ENCODE measurements at regions not wholly inside any gene's neighbourhood (a gene's known extent, or its start where the extent isn't known, plus 50 kb on each side); places are given as distances from the start of the nearest gene placed in this dataset.
A peak's percentile ranks its signal among the peaks of the same experiment; 100 is the strongest.

- no peak for DNase-seq (ENCODE audit: low read depth)
- no peak overlapping the region for H3K4me3 ChIP-seq (ENCODE audit: low read depth, low read length)
- TF ChIP-seq, protein P1, sequence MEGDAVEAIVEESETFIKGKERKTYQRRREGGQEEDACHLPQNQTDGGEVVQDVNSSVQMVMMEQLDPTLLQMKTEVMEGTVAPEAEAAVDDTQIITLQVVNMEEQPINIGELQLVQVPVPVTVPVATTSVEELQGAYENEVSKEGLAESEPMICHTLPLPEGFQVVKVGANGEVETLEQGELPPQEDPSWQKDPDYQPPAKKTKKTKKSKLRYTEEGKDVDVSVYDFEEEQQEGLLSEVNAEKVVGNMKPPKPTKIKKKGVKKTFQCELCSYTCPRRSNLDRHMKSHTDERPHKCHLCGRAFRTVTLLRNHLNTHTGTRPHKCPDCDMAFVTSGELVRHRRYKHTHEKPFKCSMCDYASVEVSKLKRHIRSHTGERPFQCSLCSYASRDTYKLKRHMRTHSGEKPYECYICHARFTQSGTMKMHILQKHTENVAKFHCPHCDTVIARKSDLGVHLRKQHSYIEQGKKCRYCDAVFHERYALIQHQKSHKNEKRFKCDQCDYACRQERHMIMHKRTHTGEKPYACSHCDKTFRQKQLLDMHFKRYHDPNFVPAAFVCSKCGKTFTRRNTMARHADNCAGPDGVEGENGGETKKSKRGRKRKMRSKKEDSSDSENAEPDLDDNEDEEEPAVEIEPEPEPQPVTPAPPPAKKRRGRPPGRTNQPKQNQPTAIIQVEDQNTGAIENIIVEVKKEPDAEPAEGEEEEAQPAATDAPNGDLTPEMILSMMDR (IDR thresholded peaks at IDR 0.05; ENCODE audit: insufficient read depth, low read length): no peak
Observed at GRCh38 chr6:74964871-74965441, 240.9 kb downstream of the COL12A1 start.

DNA sequence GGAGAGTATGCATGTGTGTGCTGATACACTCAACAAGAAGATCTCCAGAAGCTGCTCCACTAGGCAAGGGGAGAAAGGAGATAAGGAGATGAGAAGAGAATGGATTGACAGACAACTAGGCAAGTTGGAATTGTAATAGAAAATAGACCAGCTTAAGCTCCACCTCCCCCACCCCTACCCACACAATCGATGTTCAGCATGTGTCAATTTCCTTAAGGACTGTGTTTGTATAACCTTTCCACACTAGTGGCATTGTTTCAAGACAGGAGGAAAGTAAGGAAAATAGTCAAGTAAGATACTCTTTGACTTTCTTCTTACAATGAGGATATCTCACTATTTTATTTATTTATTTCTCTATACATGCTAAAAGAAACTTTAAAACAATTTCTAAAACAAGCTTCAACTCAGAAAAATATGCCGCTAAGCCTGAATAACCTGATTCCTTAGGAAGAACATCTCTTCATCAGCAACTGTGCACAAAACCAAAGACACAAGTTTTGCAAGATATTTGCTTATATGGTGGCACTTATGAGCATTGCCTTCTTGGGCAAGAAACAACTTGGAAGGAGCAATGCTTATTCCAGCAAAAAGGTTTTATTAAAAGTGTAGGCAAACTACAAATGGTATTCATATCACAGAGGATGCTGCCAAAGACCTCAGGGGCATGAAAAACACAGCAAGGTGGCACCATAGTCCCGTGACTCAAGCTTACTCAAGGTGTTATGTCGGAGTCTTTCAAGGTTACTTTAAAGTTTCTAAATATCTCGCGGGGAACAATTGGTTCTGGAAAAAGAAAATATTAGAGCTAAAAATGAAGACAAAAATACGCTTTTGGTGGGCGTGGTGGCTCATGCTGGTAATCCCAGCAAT lies 249.1 kb downstream of the COL12A1 start:
- TF ChIP-seq, protein P1 (IDR thresholded peaks at IDR 0.05; ENCODE audit: insufficient read depth, low read length): no peak
- H3K4me3 ChIP-seq (ENCODE audit: low read depth, low read length): no peak overlapping the region
- DNase-seq (ENCODE audit: low read depth): no peak

DNA sequence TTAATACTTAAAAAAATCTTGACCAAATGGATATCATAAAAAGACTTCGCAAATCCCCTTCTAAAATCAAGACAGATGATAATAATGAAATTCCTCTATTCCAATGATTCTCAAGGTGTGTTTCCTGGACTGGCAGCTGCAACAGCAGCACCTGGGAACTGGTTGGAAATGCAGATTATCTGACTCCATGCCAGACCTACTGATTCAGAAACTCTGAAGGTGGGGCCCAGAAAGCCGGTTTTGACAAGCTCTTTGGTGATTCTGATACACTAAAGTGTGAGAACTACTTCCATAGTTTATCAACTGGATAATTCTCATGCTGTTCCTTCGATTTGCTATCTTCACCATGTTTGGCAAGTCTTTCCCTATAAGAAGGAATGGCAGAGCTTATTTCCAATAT lies 252.1 kb downstream of the COL12A1 start:
- TF ChIP-seq, protein P1 (IDR thresholded peaks at IDR 0.05; ENCODE audit: insufficient read depth, low read length): no peak

DNA sequence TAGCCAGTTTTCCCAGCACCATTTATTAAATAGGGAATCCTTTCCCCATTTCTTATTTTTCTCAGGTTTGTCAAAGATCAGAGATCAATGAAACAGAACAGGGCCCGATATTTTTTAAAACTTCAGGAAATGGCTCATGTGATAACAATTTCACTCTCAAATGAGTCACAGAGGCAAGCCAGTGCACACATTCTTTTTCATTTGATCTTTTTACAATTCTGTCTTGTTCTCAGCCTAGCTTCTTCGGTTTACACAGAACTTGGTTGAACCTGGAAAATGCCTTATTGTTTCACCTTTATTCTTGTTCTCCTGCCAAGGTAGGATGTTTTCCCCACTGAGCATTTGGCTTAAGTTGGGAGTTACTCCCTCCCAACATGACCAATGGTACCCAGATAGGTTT lies 258.9 kb downstream of the COL12A1 start:
- no peak overlapping the region for H3K4me3 ChIP-seq (ENCODE audit: low read depth, low read length)
- peak; percentile 78 for DNase-seq (ENCODE audit: low read depth)
- TF ChIP-seq, protein P1 (IDR thresholded peaks at IDR 0.05; ENCODE audit: insufficient read depth, low read length): no peak

More for the DNA sequence above, 252.1 kb downstream of the COL12A1 start:
- H3K4me3 ChIP-seq (ENCODE audit: low read depth, low read length): no peak overlapping the region
- DNase-seq (ENCODE audit: low read depth): no peak

DNA sequence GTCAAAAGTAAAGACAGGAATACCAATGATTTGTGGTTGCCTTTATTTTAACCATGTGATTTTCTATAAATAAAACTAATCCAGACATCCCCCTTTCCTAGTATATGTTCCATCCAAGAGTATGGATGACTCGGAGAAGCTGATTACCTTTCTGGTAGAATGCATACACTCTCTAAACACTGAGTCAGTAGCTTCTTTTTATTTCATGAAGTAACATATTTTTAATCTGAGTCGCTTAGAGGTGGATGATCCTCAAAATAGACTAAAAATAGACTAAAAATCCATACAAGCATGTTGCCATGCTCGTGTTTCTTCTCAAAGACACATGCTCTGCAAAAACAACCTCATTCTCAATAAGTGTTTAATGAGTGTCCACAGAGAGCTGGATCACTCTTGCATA lies 263.7 kb downstream of the COL12A1 start:
- TF ChIP-seq, protein P1 (IDR thresholded peaks at IDR 0.05; ENCODE audit: insufficient read depth, low read length): no peak
- no peak for DNase-seq (ENCODE audit: low read depth)
- H3K4me3 ChIP-seq (ENCODE audit: low read depth, low read length): no peak overlapping the region

- no peak overlapping the region for H3K4me3 ChIP-seq (ENCODE audit: low read depth, low read length)
- TF ChIP-seq, protein P1 (IDR thresholded peaks at IDR 0.05; ENCODE audit: insufficient read depth, low read length): no peak
- no peak for DNase-seq (ENCODE audit: low read depth)
Observed at GRCh38 chr6:74941424-74941823, 264.4 kb downstream of the COL12A1 start.

Data from fibroblast of the aortic adventitia (primary cell).